A549 (cell line): ENCODE measurements at regions not wholly inside any gene's neighbourhood (a gene's known extent, or its start where the extent isn't known, plus 50 kb on each side); places are given as distances from the start of the nearest gene placed in this dataset.

Experiments
- ATAC-seq, 2 experiments: fragments of 200-7000 bp in 1 of 2; fragments of >200 bp in 1 of 2; cut with Nextera tagmentation in 1 of 2; cut with Tn5 transposase in 1 of 2; 3 replicates each; pipeline versions ENCODE4 v1.8.0 to v1.9.1; 2018 to 2020; ENCODE audit warnings: mild to moderate bottlenecking in 1 of 2, moderate library complexity in 1 of 2
- CTCF ChIA-PET: fragments of 300-600 bp; sonication (Branson Sonifier 250); formaldehyde crosslinking; extraction: SDS; loops from one replicate; lab custom pipeline; 2021; ENCODE audit warnings: antibody characterized with exemption, inconsistent platforms; lab: Yijun Ruan, JAX
- POLR2A ChIA-PET: fragments of 350-600 bp; formaldehyde crosslinking; extraction: SDS; loops from one replicate; lab custom pipeline; 2021; ENCODE audit warnings: antibody characterized with exemption, inconsistent platforms; lab: Yijun Ruan, JAX
- DNase-seq, 2 experiments: peaks; one replicate each; pipeline versions ENCODE4 v3.0.0 to v3.0.0-alpha.2; 2011 to 2016; ENCODE audit warnings: low read depth in 1 of 2, low spot score in 1 of 2
- FAIRE-seq: peaks from 2 replicates; lab custom pipeline; 2011; peaks lifted over from hg19 to GRCh38; lab: Jason Lieb, UNC
- H3K27ac ChIP-seq, 2 experiments: fragments of >200 bp; sonication (Bioruptor Twin); formaldehyde crosslinking; 3 replicates each; pipeline ENCODE4 v1.5.1; 2016 to 2017
- H3K4me1 ChIP-seq: fragments of >200 bp; sonication (Bioruptor Twin); formaldehyde crosslinking; 3 replicates; pipeline ENCODE4 v1.6.1; 2016
- H3K4me2 ChIP-seq: fragments of >200 bp; sonication (Bioruptor Twin); formaldehyde crosslinking; 3 replicates; pipeline ENCODE4 v1.6.1; 2016
- H3K4me3 ChIP-seq: fragments of >200 bp; sonication (Bioruptor Twin); formaldehyde crosslinking; 3 replicates; pipeline ENCODE4 v1.5.1; 2016
- H3K9me3 ChIP-seq: fragments of >200 bp; sonication (Bioruptor Twin); formaldehyde crosslinking; 3 replicates; pipeline ENCODE4 v1.6.1; 2016
- CBX2 ChIP-seq: fragments of 200-600 bp; sonication (generic); IDR thresholded peaks from 2 replicates; pipeline ENCODE4 v1.6.1; 2016; ENCODE audit warnings: low read depth, mild to moderate bottlenecking, borderline replicate concordance
- CEBPB ChIP-seq, 2 experiments: fragments of >200 bp in 1 of 2; sonication (Bioruptor Twin) in 1 of 2; formaldehyde crosslinking in 1 of 2; IDR thresholded peaks; 2 replicates each; pipeline ENCODE4 v1.6.1; 2012 to 2016
- CHD4 ChIP-seq: fragments of 200-600 bp; sonication (generic); IDR thresholded peaks from 2 replicates; pipeline ENCODE4 v1.6.1; 2016; ENCODE audit warnings: antibody characterized with exemption, mild to moderate bottlenecking, borderline replicate concordance
- EP300 ChIP-seq, 2 experiments: fragments of >200 bp; sonication (Bioruptor Twin); formaldehyde crosslinking; IDR thresholded peaks; 2 replicates in 1 of 2; 3 replicates in 1 of 2; pipeline ENCODE4 v1.6.1; 2016 to 2017
- HOXB13 ChIP-seq: fragments of 250-450 bp; sonication (Bioruptor Pico); IDR thresholded peaks from 2 replicates; pipeline ENCODE4 v1.5.0; 2020; ENCODE audit warnings: low read depth, mild to moderate bottlenecking, moderate library complexity
- JUNB ChIP-seq: fragments of >200 bp; sonication (Bioruptor Twin); formaldehyde crosslinking; IDR thresholded peaks from 2 replicates; pipeline ENCODE4 v1.6.1; 2016
- MAFK ChIP-seq: fragments of 450-650 bp; IDR thresholded peaks from 2 replicates; pipeline ENCODE4 v1.6.1; 2014; ENCODE audit not compliant: partially characterized antibody
- NPAS2 ChIP-seq: fragments of 250-450 bp; sonication (Bioruptor Pico); IDR thresholded peaks from 2 replicates; pipeline ENCODE4 v1.8.0; 2022; ENCODE audit warnings: mild to moderate bottlenecking, moderate library complexity, borderline replicate concordance
- POLR2AphosphoS2 ChIP-seq: conservative IDR thresholded peaks from 2 replicates; pipeline ENCODE4 v1.6.1; 2012; ENCODE audit warnings: low read length, improper control_type of control experiment, inconsistent platforms
- RCOR1 ChIP-seq: fragments of 150-350 bp; IDR thresholded peaks from 2 replicates; pipeline ENCODE4 v1.6.1; 2014; ENCODE audit warnings: antibody characterized with exemption, low read length, low read depth
- RFX5 ChIP-seq: fragments of 450-650 bp; IDR thresholded peaks from 2 replicates; pipeline ENCODE4 v1.7.1; 2014; ENCODE audit warnings: antibody characterized with exemption, mild to moderate bottlenecking, moderate library complexity
- TFCP2L1 ChIP-seq: fragments of 250-450 bp; sonication (Bioruptor Pico); IDR thresholded peaks from 2 replicates; pipeline ENCODE4 v1.5.0; 2021; ENCODE audit warnings: mild to moderate bottlenecking
- ZC3H11A ChIP-seq: fragments of 450-650 bp; IDR thresholded peaks from 2 replicates; pipeline ENCODE4 v1.6.1; 2014; ENCODE audit warnings: antibody characterized with exemption, mild to moderate bottlenecking
- ZNF302 ChIP-seq: fragments of 250-450 bp; sonication (Bioruptor Pico); IDR thresholded peaks from 2 replicates; pipeline ENCODE4 v1.9.0; 2021; ENCODE audit warnings: inconsistent platforms, mild to moderate bottlenecking, moderate library complexity
- WGBS: methylation state at CpG from one replicate; pipeline ENCODE4 v1.1.6; 2017; ENCODE audit errors: missing lambda C conversion rate; 5-methylcytosine and 5-hydroxymethylcytosine counted together
- TF ChIP-seq, protein P1 (sequence below): fragments of >200 bp; sonication (Bioruptor Twin); formaldehyde crosslinking; IDR thresholded peaks from 3 replicates; pipeline ENCODE4 v1.5.1; 2016
- TF ChIP-seq, protein P2 (sequence below): IDR thresholded peaks from 2 replicates; pipeline ENCODE4 v1.6.1; 2012
- TF ChIP-seq, protein P3 (sequence below): fragments of >200 bp; sonication (Bioruptor Twin); formaldehyde crosslinking; IDR thresholded peaks from 2 replicates; pipeline ENCODE4 v1.6.1; 2016

DNA sequence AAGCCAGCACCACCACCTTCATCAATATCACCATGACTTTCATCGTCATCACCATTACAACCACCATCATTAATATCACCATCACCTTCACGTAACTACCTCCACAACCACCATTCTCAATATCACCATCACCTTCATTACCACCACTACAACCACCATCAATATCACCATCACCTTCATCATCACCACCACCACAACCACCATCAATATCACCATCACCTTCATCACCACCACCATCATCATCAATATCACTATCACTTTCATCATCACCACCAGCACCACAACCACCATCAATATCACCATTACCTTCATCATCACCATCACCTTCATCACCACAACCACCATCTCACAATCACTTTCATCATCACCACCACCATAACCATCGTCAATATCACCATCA, 225.3 kb upstream of the SULF2 start:
- ChIA-PET CTCF (no interaction called here), POLR2A (no interaction called here)
- no peak for DNase-seq
- Histone ChIP-seq H3K4me2 (no peak overlapping the region), H3K4me3 (no peak overlapping the region), H3K9me3 (peaks cover 28% of the 10 kb centered on the region), H3K4me1 (no peaks in the 10 kb centered on the region), H3K27ac (no peak overlapping the region)
- no peak for ATAC-seq
- FAIRE-seq = no peak
- 3% methylated on average over 3 of the region's 3 CpGs for WGBS
- no peak for TF ChIP-seq POLR2AphosphoS2
- no peak for TF ChIP-seq ZNF302
- no peak for TF ChIP-seq CHD4
- TF ChIP-seq, protein P1, sequence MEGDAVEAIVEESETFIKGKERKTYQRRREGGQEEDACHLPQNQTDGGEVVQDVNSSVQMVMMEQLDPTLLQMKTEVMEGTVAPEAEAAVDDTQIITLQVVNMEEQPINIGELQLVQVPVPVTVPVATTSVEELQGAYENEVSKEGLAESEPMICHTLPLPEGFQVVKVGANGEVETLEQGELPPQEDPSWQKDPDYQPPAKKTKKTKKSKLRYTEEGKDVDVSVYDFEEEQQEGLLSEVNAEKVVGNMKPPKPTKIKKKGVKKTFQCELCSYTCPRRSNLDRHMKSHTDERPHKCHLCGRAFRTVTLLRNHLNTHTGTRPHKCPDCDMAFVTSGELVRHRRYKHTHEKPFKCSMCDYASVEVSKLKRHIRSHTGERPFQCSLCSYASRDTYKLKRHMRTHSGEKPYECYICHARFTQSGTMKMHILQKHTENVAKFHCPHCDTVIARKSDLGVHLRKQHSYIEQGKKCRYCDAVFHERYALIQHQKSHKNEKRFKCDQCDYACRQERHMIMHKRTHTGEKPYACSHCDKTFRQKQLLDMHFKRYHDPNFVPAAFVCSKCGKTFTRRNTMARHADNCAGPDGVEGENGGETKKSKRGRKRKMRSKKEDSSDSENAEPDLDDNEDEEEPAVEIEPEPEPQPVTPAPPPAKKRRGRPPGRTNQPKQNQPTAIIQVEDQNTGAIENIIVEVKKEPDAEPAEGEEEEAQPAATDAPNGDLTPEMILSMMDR = no peak
- TF ChIP-seq, all 56 proteins: peak for 0

DNA sequence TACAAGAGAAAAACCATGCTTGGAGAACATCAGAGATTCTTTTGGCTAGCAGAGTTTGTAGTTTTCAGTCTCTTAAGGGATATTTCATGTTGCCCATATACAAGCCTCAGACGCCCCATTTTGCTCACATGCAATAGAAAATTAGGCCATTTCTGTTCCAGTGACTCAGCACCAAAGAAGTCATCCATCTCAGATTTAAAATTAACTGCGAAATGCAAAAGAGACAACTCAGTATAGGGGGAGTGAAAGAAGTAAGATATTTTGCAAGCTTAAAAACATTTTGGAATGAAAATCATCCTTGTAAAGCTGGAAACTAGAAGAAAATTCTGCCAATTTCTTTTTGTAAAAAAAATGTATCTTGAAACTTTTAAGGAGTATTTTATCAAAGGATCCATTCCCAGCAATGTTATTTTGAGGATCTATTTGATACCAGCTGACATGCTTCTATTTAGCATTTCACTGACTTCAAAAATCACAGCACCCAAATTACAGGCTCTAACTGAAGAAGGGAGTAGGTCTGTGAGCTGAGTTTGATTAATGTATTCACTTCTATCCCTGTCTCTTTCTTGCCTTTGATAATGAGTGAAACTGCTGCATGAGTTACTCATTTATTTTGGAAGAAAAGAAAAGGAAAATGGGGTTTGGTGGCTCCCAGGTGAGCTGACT, 223.7 kb upstream of the SULF2 start:
- no peak for DNase-seq
- no peak for ATAC-seq
- POLR2A ChIA-PET = no interaction called here

DNA sequence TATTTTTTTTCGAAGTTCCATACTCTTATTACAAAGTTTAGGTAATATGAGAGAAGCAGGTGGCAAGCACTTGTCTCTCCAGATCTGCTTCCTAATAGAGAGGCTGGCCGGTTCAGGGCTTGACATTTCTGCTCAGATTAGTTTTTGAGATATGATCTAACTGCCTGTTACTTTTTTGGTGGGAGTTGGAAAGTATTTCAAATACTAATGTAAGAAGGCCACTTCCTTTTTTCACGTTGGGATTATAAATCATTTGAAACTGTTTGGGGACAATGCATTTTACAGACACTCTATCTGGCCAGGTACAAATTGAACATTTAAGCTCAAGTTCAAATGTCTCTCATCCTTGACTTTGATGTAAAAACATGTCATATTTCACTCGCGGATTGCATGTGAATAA, 222.1 kb upstream of the SULF2 start:
- H3K4me2 ChIP-seq = no peak overlapping the region
- DNase-seq (no peak), FAIRE-seq (no peak), ATAC-seq (no peak)
- no peak for TF ChIP-seq RFX5
- no peak for TF ChIP-seq MAFK
- no peak for TF ChIP-seq CEBPB (IDR thresholded peaks at IDR 0.05)
- no peak for TF ChIP-seq HOXB13
- TF ChIP-seq JUNB = no peak
- no peak for TF ChIP-seq CBX2
- TF ChIP-seq, protein P2, sequence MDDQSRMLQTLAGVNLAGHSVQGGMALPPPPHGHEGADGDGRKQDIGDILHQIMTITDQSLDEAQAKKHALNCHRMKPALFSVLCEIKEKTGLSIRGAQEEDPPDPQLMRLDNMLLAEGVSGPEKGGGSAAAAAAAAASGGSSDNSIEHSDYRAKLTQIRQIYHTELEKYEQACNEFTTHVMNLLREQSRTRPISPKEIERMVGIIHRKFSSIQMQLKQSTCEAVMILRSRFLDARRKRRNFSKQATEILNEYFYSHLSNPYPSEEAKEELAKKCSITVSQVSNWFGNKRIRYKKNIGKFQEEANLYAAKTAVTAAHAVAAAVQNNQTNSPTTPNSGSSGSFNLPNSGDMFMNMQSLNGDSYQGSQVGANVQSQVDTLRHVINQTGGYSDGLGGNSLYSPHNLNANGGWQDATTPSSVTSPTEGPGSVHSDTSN = no peak
- TF ChIP-seq ZC3H11A = no peak
- TF ChIP-seq NPAS2 (CRISPR knock-in tag) = no peak
- no peaks in the 10 kb centered on the region for H3K4me1 ChIP-seq
- ChIA-PET POLR2A (no interaction called here), CTCF (interaction anchor here (1.1 kb wide), 1 partner anchor 221 kb away, joined by 3 read pairs; no protein-coding TSS in a partner anchor)
- H3K4me3 ChIP-seq = no peak overlapping the region
- H3K9me3 ChIP-seq = peaks cover 32% of the 10 kb centered on the region
- H3K27ac ChIP-seq = no peak overlapping the region
- WGBS = 37% methylated on average over 5 of the region's 5 CpGs

More for the DNA sequence above, 223.7 kb upstream of the SULF2 start:
- Histone ChIP-seq H3K4me3 (no peak overlapping the region), H3K27ac (no peak overlapping the region), H3K9me3 (peaks cover 28% of the 10 kb centered on the region), H3K4me2 (no peak overlapping the region), H3K4me1 (no peaks in the 10 kb centered on the region)
- CTCF ChIA-PET = interaction anchor here (1.0 kb wide), 1 partner anchor 13 kb away, joined by 3 read pairs; no protein-coding TSS in a partner anchor
- 1% methylated on average over 2 of the region's 2 CpGs for WGBS
- FAIRE-seq = no peak
- no peak for TF ChIP-seq TFCP2L1 (CRISPR knock-in tag)
- TF ChIP-seq CEBPB (IDR thresholded peaks at IDR 0.05) = no peak
- TF ChIP-seq, protein P3, sequence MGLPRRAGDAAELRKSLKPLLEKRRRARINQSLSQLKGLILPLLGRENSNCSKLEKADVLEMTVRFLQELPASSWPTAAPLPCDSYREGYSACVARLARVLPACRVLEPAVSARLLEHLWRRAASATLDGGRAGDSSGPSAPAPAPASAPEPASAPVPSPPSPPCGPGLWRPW = no peak
- no peak for TF ChIP-seq EP300 (IDR thresholded peaks at IDR 0.05)
- TF ChIP-seq RCOR1 = no peak
- TF ChIP-seq, all 56 proteins: peak for 0
